ENCODE measurements at regions not wholly inside any gene's neighbourhood (a gene's known extent, or its start where the extent isn't known, plus 50 kb on each side); places are given as distances from the start of the nearest gene placed in this dataset.

GRCh38 chr3:156010829-156011228 lies 109.5 kb upstream of the KCNAB1 start:
- H3K27ac ChIP-seq (ENCODE audit: low read depth, low read length), result no peak overlapping the region
- H3K9me3 ChIP-seq (ENCODE audit: control insufficient read depth, insufficient read depth, low read length), result no peaks in the 10 kb centered on the region
- H3K27me3 ChIP-seq (ENCODE audit: control insufficient read depth, low read length), result 0 out of 2 replicates have a peak, but pooled peaks cover 3% of the 10 kb centered on the region
- no peak overlapping the region for H3K4me2 ChIP-seq (ENCODE audit: low read length)
- H3K4me3 ChIP-seq (ENCODE audit: low read length), result no peak overlapping the region
- TF ChIP-seq, protein P1, sequence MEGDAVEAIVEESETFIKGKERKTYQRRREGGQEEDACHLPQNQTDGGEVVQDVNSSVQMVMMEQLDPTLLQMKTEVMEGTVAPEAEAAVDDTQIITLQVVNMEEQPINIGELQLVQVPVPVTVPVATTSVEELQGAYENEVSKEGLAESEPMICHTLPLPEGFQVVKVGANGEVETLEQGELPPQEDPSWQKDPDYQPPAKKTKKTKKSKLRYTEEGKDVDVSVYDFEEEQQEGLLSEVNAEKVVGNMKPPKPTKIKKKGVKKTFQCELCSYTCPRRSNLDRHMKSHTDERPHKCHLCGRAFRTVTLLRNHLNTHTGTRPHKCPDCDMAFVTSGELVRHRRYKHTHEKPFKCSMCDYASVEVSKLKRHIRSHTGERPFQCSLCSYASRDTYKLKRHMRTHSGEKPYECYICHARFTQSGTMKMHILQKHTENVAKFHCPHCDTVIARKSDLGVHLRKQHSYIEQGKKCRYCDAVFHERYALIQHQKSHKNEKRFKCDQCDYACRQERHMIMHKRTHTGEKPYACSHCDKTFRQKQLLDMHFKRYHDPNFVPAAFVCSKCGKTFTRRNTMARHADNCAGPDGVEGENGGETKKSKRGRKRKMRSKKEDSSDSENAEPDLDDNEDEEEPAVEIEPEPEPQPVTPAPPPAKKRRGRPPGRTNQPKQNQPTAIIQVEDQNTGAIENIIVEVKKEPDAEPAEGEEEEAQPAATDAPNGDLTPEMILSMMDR (IDR thresholded peaks at IDR 0.05; ENCODE audit: low read depth, low read length, poor library complexity, severe bottlenecking), result no peak
- TF ChIP-seq EZH2phosphoT487 (IDR thresholded peaks at IDR 0.05; ENCODE audit: borderline replicate concordance, low read length), result no peak
- no peaks in the 10 kb centered on the region for H3K36me3 ChIP-seq (ENCODE audit: control insufficient read depth, low read length)
- H3K79me2 ChIP-seq (ENCODE audit: control insufficient read depth, low read length), result no peaks in the 10 kb centered on the region
- no peaks in the 10 kb centered on the region for H3F3A ChIP-seq (ENCODE audit: control insufficient read depth, insufficient read depth)
- H3K4me1 ChIP-seq (ENCODE audit: control insufficient read depth, low read length), result no peaks in the 10 kb centered on the region
- no peaks in the 10 kb centered on the region for H3K9me2 ChIP-seq (replicated peaks; ENCODE audit: control insufficient read depth, low read length)
- H4K20me1 ChIP-seq (ENCODE audit: control insufficient read depth, insufficient read depth, low read depth, low read length), result no peaks in the 10 kb centered on the region

DNA sequence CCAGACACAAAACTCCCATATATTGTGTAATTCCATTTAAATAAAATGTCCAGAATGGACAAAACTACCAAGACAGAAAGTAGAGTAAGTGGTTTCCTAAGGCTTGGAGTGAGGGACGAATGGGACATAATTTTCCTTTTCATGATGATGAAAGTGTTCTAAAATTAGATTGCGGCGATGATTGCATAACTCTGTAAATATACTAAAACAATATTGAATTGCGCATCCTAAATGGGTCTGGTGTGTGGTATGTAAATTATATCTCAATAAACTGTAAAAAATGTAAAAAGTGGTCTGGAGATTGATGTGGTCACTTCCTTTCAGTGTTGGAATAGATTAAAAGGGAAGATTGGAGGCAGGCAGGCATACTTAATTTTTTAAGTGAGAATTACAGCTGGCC lies 105.9 kb upstream of the KCNAB1 start:
- Histone ChIP-seq H3K27ac (ENCODE audit: low read depth, low read length) (no peak overlapping the region), H3K27me3 (ENCODE audit: control insufficient read depth, low read length) (peaks cover 3% of the 10 kb centered on the region; the same call in 1 of the 2 replicates), H3K4me1 (ENCODE audit: control insufficient read depth, low read length) (no peaks in the 10 kb centered on the region), H3K9me3 (ENCODE audit: control insufficient read depth, insufficient read depth, low read length) (no peaks in the 10 kb centered on the region), H4K20me1 (ENCODE audit: control insufficient read depth, insufficient read depth, low read depth, low read length) (no peaks in the 10 kb centered on the region), H3K9me2 (replicated peaks; ENCODE audit: control insufficient read depth, low read length) (no peaks in the 10 kb centered on the region), H3F3A (ENCODE audit: control insufficient read depth, insufficient read depth) (no peaks in the 10 kb centered on the region), H3K4me3 (ENCODE audit: low read length) (no peak overlapping the region), H3K79me2 (ENCODE audit: control insufficient read depth, low read length) (no peaks in the 10 kb centered on the region), H3K4me2 (ENCODE audit: low read length) (no peak overlapping the region), H3K36me3 (ENCODE audit: control insufficient read depth, low read length) (no peaks in the 10 kb centered on the region)
- no peak for TF ChIP-seq EZH2phosphoT487 (IDR thresholded peaks at IDR 0.05; ENCODE audit: borderline replicate concordance, low read length)
- TF ChIP-seq, protein P1 (IDR thresholded peaks at IDR 0.05; ENCODE audit: low read depth, low read length, poor library complexity, severe bottlenecking), result no peak

- H3K9me2 ChIP-seq (replicated peaks; ENCODE audit: control insufficient read depth, low read length), result no peaks in the 10 kb centered on the region
- TF ChIP-seq EZH2phosphoT487 (IDR thresholded peaks at IDR 0.05; ENCODE audit: borderline replicate concordance, low read length), result no peak
- TF ChIP-seq, protein P1 (IDR thresholded peaks at IDR 0.05; ENCODE audit: low read depth, low read length, poor library complexity, severe bottlenecking), result no peak
- H3F3A ChIP-seq (ENCODE audit: control insufficient read depth, insufficient read depth), result no peaks in the 10 kb centered on the region
- no peak overlapping the region for H3K4me2 ChIP-seq (ENCODE audit: low read length)
- no peak overlapping the region for H3K4me3 ChIP-seq (ENCODE audit: low read length)
- H3K27me3 ChIP-seq (ENCODE audit: control insufficient read depth, low read length), result peaks cover 4% of the 10 kb centered on the region
- no peak overlapping the region for H3K27ac ChIP-seq (ENCODE audit: low read depth, low read length)
- no peaks in the 10 kb centered on the region for H3K9me3 ChIP-seq (ENCODE audit: control insufficient read depth, insufficient read depth, low read length)
- H4K20me1 ChIP-seq (ENCODE audit: control insufficient read depth, insufficient read depth, low read depth, low read length), result no peaks in the 10 kb centered on the region
- H3K79me2 ChIP-seq (ENCODE audit: control insufficient read depth, low read length), result no peaks in the 10 kb centered on the region
- no peaks in the 10 kb centered on the region for H3K36me3 ChIP-seq (ENCODE audit: control insufficient read depth, low read length)
- H3K4me1 ChIP-seq (ENCODE audit: control insufficient read depth, low read length), result no peaks in the 10 kb centered on the region
Observed at GRCh38 chr3:156016902-156017301, 103.5 kb upstream of the KCNAB1 start.
